ENCODE measurements at regions not wholly inside any gene's neighbourhood (a gene's known extent, or its start where the extent isn't known, plus 50 kb on each side); places are given as distances from the start of the nearest gene placed in this dataset.

- FAIRE-seq (no peak), DNase-seq (ENCODE audit: low read depth in 1 of 2, low spot score in 2 of 2) (no peak)
- H3K27me3 ChIP-seq (replicated peaks in 1 of 4; ENCODE audit: control insufficient read depth in 3 of 4, extremely low read depth in 1 of 4, insufficient read depth in 3 of 4, low read length in 3 of 4) = no peaks in the 10 kb centered on the region
- CTCF ChIA-PET (ENCODE audit: partially characterized antibody) = no interaction called here
- no peak overlapping the region for H3K14ac ChIP-seq (ENCODE audit: insufficient read length)
- WGBS, 2 experiments (ENCODE audit: extremely low coverage in 1 of 2, insufficient coverage in 1 of 2, insufficient read length in 1 of 2, insufficient replicate concordance in 2 of 2, low coverage in 1 of 2, low lambda C conversion rate in 2 of 2, missing lambda C conversion rate in 1 of 2) = 64% methylated on average over 3 of the region's 3 CpGs; no CpG with 5 or more reads in 1 of the 2 experiments
- no peak overlapping the region for H3K4me3 ChIP-seq (ENCODE audit: extremely low read depth in 1 of 4, insufficient read depth in 2 of 4, low read depth in 3 of 4, low read length in 4 of 4)
- H4K5ac ChIP-seq (ENCODE audit: insufficient read length, low read depth, low read length) = no peak overlapping the region
- H3K56ac ChIP-seq (replicated peaks; ENCODE audit: insufficient read length, low read depth, low read length) = no peak overlapping the region
- H4K91ac ChIP-seq (replicated peaks; ENCODE audit: insufficient read length, low read length) = no peak overlapping the region
- no peak overlapping the region for H2BK5ac ChIP-seq (ENCODE audit: low read depth, low read length)
- no peaks in the 10 kb centered on the region for H4K20me1 ChIP-seq (replicated peaks in 1 of 2; ENCODE audit: control insufficient read depth in 1 of 2, insufficient read depth in 2 of 2, low read length in 2 of 2)
- no peak for TF ChIP-seq TAF7 (optimal IDR thresholded peaks at IDR 0.05; ENCODE audit: borderline replicate concordance, low read depth, low read length)
- TF ChIP-seq SP4 (IDR thresholded peaks at IDR 0.05; ENCODE audit: low read length) = no peak
- TF ChIP-seq YY1 (IDR thresholded peaks at IDR 0.05; ENCODE audit: low read depth, low read length) = no peak
- no peak for TF ChIP-seq CBX8 (IDR thresholded peaks at IDR 0.05; ENCODE audit: borderline replicate concordance, low read depth, low read length)
- TF ChIP-seq CBX5 (IDR thresholded peaks at IDR 0.05; ENCODE audit: low read depth, low read length) = no peak
- no peak for TF ChIP-seq KDM5A (IDR thresholded peaks at IDR 0.05; ENCODE audit: low read length)
- TF ChIP-seq ZNF274 (IDR thresholded peaks at IDR 0.05; ENCODE audit: borderline replicate concordance, extremely low read depth, low read length) = no peak
- TF ChIP-seq CHD1 (IDR thresholded peaks at IDR 0.05; ENCODE audit: low read depth, low read length) = no peak
- no peak for TF ChIP-seq CEBPB (IDR thresholded peaks at IDR 0.05; ENCODE audit: low read depth, low read length)
- no peak for TF ChIP-seq POLR2A (IDR thresholded peaks at IDR 0.05; ENCODE audit: control extremely low read depth in 1 of 2, low read depth in 2 of 2, low read length in 2 of 2)
- no peak for TF ChIP-seq HDAC6 (IDR thresholded peaks at IDR 0.05; ENCODE audit: low read depth, low read length)
- TF ChIP-seq TCF12 (IDR thresholded peaks at IDR 0.05; ENCODE audit: low read depth, low read length) = no peak
- TF ChIP-seq FOSL1 (IDR thresholded peaks at IDR 0.05; ENCODE audit: insufficient read depth, low read depth, low read length) = no peak
- TF ChIP-seq TAF1 (IDR thresholded peaks at IDR 0.05; ENCODE audit: low read depth, low read length) = no peak
- H3K79me2 ChIP-seq (ENCODE audit: control insufficient read depth in 1 of 2, insufficient read depth in 2 of 2, low read length in 2 of 2) = no peaks in the 10 kb centered on the region
- H2AFZ ChIP-seq (ENCODE audit: low read length) = no peak overlapping the region
- no peak overlapping the region for H3K9ac ChIP-seq (replicated peaks in 1 of 4; ENCODE audit: extremely low read depth in 1 of 4, low read depth in 3 of 4, low read length in 3 of 4)
- no peak overlapping the region for H2BK15ac ChIP-seq (ENCODE audit: low read length)
- no peak overlapping the region for H2BK12ac ChIP-seq (ENCODE audit: low read depth, low read length)
- no peaks in the 10 kb centered on the region for H3K4me1 ChIP-seq (replicated peaks in 1 of 4; ENCODE audit: control insufficient read depth in 3 of 4, insufficient read depth in 4 of 4, low read length in 3 of 4)
- H3K4ac ChIP-seq (replicated peaks; ENCODE audit: insufficient read length, low read depth, low read length) = no peak overlapping the region
- no peak overlapping the region for H2BK20ac ChIP-seq (ENCODE audit: low read length)
- H4K8ac ChIP-seq (ENCODE audit: extremely low read depth, insufficient read depth, low read length) = no peak overlapping the region
- H2BK120ac ChIP-seq (replicated peaks; ENCODE audit: low read depth, low read length) = no peak overlapping the region
- H3K23ac ChIP-seq (ENCODE audit: insufficient read length) = no peak overlapping the region
- no peaks in the 10 kb centered on the region for H3K9me3 ChIP-seq (ENCODE audit: insufficient read depth in 2 of 2, low read depth in 1 of 2, low read length in 1 of 2)
- no peaks in the 10 kb centered on the region for H3K79me1 ChIP-seq (ENCODE audit: low read depth, low read length)
- no peaks in the 10 kb centered on the region for H3K36me3 ChIP-seq (ENCODE audit: control insufficient read depth in 2 of 4, insufficient read depth in 4 of 4, low read length in 3 of 4)
- POLR2A ChIA-PET (ENCODE audit: partially characterized antibody) = no interaction called here
- no peak overlapping the region for H3K4me2 ChIP-seq (ENCODE audit: insufficient read depth in 1 of 2, low read depth in 2 of 2, low read length in 2 of 2)
- H3K23me2 ChIP-seq (ENCODE audit: low read depth, low read length) = no peaks in the 10 kb centered on the region
- no peak overlapping the region for H3K18ac ChIP-seq (ENCODE audit: extremely low read depth, low read length)
- no peak overlapping the region for H3K27ac ChIP-seq (ENCODE audit: low read depth, low read length)
- H2AK5ac ChIP-seq (ENCODE audit: low read depth, low read length) = no peak overlapping the region
Measured at GRCh38 chr20:52880259-52880658, 91.9 kb upstream of the TSHZ2 start.

Measured in H1 (cell line).